GM23338 (cell line): ENCODE measurements at regions not wholly inside any gene's neighbourhood (a gene's known extent, or its start where the extent isn't known, plus 50 kb on each side); places are given as distances from the start of the nearest gene placed in this dataset.
"Not testable (repeated sequence)": the region's sequence is repeated elsewhere in the genome, so short reads cannot be mapped to it uniquely, and the experiment has no call there.

Source experiments
- ATAC-seq: fragments of 200-7000 bp; cut with Tn5 transposase; 3 replicates; pipeline ENCODE4 v1.9.1; 2020
- DNase-seq: peaks from one replicate; pipeline ENCODE4 v3.0.0-alpha.2; 2015; ENCODE audit warnings: low spot score
- H2AFZ ChIP-seq: fragments of 200-600 bp; sonication (generic); 2 replicates; pipeline ENCODE4 v1.8.0; 2016; ENCODE audit warnings: antibody characterized with exemption, mild to moderate bottlenecking, moderate library complexity
- H3F3A ChIP-seq: fragments of 200-600 bp; sonication (generic); replicated peaks from 2 replicates; pipeline ENCODE4 v1.8.0; 2017; ENCODE audit warnings: antibody characterized with exemption, mixed run types, low read depth
- H3K27ac ChIP-seq: fragments of 200-600 bp; sonication (generic); 2 replicates; pipeline ENCODE4 v1.6.1; 2016; ENCODE audit warnings: low read depth
- H3K27me3 ChIP-seq: fragments of 200-600 bp; sonication (generic); 2 replicates; pipeline ENCODE4 v1.8.0; 2016; ENCODE audit warnings: mild to moderate bottlenecking, mixed run types, moderate library complexity; ENCODE audit not compliant: insufficient read depth
- H3K36me3 ChIP-seq: fragments of 200-600 bp; sonication (generic); 2 replicates; pipeline ENCODE4 v1.8.0; 2016; ENCODE audit warnings: mild to moderate bottlenecking; ENCODE audit not compliant: insufficient read depth
- H3K4me1 ChIP-seq: fragments of 200-600 bp; sonication (generic); 2 replicates; pipeline ENCODE4 v1.8.0; 2016; ENCODE audit warnings: mild to moderate bottlenecking, moderate library complexity; ENCODE audit not compliant: insufficient read depth
- H3K4me2 ChIP-seq: fragments of 200-600 bp; sonication (generic); 2 replicates; pipeline ENCODE4 v1.7.1; 2017; ENCODE audit warnings: mixed run types
- H3K4me3 ChIP-seq: fragments of 200-600 bp; sonication (generic); 2 replicates; pipeline ENCODE4 v1.6.1; 2016; ENCODE audit warnings: mixed run types
- H3K79me2 ChIP-seq: fragments of 200-600 bp; sonication (generic); replicated peaks from 2 replicates; pipeline ENCODE4 v1.8.0; 2017; ENCODE audit warnings: mild to moderate bottlenecking; ENCODE audit not compliant: insufficient read depth
- H3K9me2 ChIP-seq: fragments of 200-600 bp; sonication (generic); 2 replicates; pipeline ENCODE4 v1.8.0; 2017; ENCODE audit not compliant: insufficient read depth
- H4K20me1 ChIP-seq: fragments of 200-600 bp; sonication (generic); replicated peaks from 2 replicates; pipeline ENCODE4 v1.8.0; 2017; ENCODE audit warnings: mild to moderate bottlenecking; ENCODE audit not compliant: insufficient read depth
- H3K27ac Mint-ChIP-seq: 2 replicates; pipeline ENCODE4 v1.8.0; 2020; ENCODE audit warnings: inconsistent platforms, mild to moderate bottlenecking, moderate library complexity, mixed read lengths
- H3K27me3 Mint-ChIP-seq: 3 replicates; pipeline ENCODE4 v1.8.0; 2022; ENCODE audit warnings: low read depth, mild to moderate bottlenecking, moderate library complexity, mixed read lengths, inconsistent platforms; ENCODE audit not compliant: insufficient read depth, poor library complexity
- H3K36me3 Mint-ChIP-seq: 3 replicates; pipeline ENCODE4 v1.8.0; 2021; ENCODE audit warnings: low read depth, mild to moderate bottlenecking, inconsistent platforms, moderate library complexity, mixed read lengths
- H3K4me1 Mint-ChIP-seq: 3 replicates; pipeline ENCODE4 v1.8.0; 2020; ENCODE audit warnings: mild to moderate bottlenecking, inconsistent platforms, mixed read lengths
- H3K4me3 Mint-ChIP-seq: 3 replicates; pipeline ENCODE4 v1.8.0; 2021; ENCODE audit warnings: moderate library complexity, mild to moderate bottlenecking, inconsistent platforms, mixed read lengths
- H3K9me3 Mint-ChIP-seq: 3 replicates; pipeline ENCODE4 v1.8.0; 2020; ENCODE audit warnings: moderate library complexity, mild to moderate bottlenecking, inconsistent platforms, mixed read lengths
- CREB1 ChIP-seq: fragments of 250-450 bp; sonication (Bioruptor Pico); IDR thresholded peaks from 2 replicates; pipeline ENCODE4 v1.5.0; 2020; ENCODE audit warnings: low read depth, mild to moderate bottlenecking, moderate library complexity
- JUNB ChIP-seq: IDR thresholded peaks from one replicate; pipeline ENCODE4 v1.6.1; 2016; ENCODE audit warnings: antibody characterized with exemption; ENCODE audit not compliant: unreplicated experiment
- NANOG ChIP-seq: IDR thresholded peaks from 2 replicates; pipeline ENCODE4 v1.6.1; 2016; ENCODE audit warnings: antibody characterized with exemption, borderline replicate concordance
- ZNF114 ChIP-seq: fragments of 250-450 bp; sonication (Bioruptor Pico); IDR thresholded peaks from 2 replicates; pipeline ENCODE4 v1.5.0; 2020; ENCODE audit warnings: mild to moderate bottlenecking, moderate library complexity
- ZNF331 ChIP-seq: fragments of 250-450 bp; sonication (Bioruptor Pico); IDR thresholded peaks from 2 replicates; pipeline ENCODE4 v1.5.0; 2020; ENCODE audit warnings: low read depth, mild to moderate bottlenecking, moderate library complexity
- ZNF462 ChIP-seq: fragments of 250-450 bp; sonication (Bioruptor Pico); IDR thresholded peaks from 2 replicates; pipeline ENCODE4 v1.5.0; 2020; ENCODE audit warnings: mild to moderate bottlenecking, moderate library complexity
- TF ChIP-seq, protein P1 (sequence below), 2 experiments: fragments of 200-600 bp in 1 of 2; sonication (generic) in 1 of 2; conservative IDR thresholded peaks; 2 replicates each; pipeline versions ENCODE4 v1.5.1 to v1.6.1; 2016 to 2017; ENCODE audit warnings: antibody characterized with exemption in 2 of 2, low read depth in 2 of 2, mild to moderate bottlenecking in 2 of 2, moderate library complexity in 1 of 2

DNA sequence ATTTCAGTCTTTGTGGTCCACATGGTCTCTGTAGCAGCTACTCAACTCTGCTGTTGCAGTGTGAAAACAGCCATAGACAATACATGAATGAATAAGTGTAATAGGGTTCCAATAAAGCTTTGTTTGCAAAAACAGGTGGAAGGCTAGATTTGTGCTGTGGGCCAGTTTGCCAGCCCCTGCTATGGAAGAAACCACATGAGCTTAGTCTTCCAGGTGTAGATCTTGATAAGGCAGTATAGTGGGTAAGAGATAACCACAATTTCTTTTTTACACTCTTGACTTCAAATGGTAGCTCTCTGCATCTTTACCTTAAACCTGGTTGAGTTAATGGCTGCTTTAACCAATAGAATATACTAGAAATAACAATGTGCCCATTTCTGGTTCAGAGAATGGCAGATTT lies 135.0 kb upstream of the PALS2 start (continued):
- TF ChIP-seq NANOG: no peak

DNA sequence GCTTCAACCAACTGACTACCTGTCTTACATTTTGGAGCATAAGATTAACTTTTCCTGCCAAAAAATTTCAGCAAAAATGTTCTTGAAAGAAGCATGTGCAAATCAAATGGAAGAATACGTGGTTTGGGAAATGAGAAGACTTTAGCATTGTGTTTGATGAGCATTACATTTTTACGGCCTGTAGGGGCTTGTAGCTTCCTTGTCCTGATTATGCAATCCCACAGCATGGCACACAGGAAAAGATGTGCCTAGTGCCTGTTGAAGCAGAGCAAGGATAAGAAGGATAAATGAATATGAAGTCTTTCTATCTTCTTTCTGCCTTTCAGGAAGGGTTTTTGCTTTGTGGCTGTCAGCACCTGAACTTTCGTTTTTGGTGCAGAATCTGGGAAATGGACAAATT lies 134.1 kb upstream of the PALS2 start:
- Mint-ChIP-seq H3K27me3 (peaks cover 14% of the 10 kb centered on the region), H3K4me1 (peaks cover 38% of the 10 kb centered on the region), H3K9me3 (peaks cover 23% of the 10 kb centered on the region), H3K36me3 (peaks cover 27% of the 10 kb centered on the region)
- not testable (repeated sequence) for DNase-seq, H3K27ac Mint-ChIP-seq, H3F3A ChIP-seq, H2AFZ ChIP-seq, H3K79me2 ChIP-seq, H3K9me2 ChIP-seq, H4K20me1 ChIP-seq, H3K4me3 Mint-ChIP-seq, H3K27ac ChIP-seq, H3K4me3 ChIP-seq, H3K4me2 ChIP-seq, H3K27me3 ChIP-seq, H3K36me3 ChIP-seq, ATAC-seq
- H3K4me1 ChIP-seq: peaks cover 41% of the 10 kb centered on the region

DNA sequence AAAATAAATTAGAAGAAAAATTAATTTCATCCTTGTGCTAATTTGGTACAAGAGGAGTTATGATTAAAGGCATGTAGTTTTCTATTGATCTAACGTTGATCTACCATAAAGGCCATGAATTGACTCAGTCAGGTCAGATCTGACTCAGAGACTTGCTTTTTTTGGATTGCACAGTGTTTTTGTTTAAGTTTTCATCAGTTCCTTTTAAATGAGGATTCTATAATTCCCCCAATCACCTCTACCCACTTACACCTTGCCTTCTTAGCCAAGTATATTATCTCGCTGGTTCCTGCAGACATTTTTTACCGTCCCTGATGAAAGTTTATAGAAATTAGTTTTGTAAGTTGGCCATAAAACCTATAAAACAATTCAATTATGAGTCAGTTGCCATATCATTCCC lies 132.4 kb upstream of the PALS2 start:
- no peaks in the 10 kb centered on the region for H4K20me1 ChIP-seq
- no peak for ATAC-seq
- H3K27me3 ChIP-seq: no peaks in the 10 kb centered on the region
- Mint-ChIP-seq H3K9me3 (peaks cover 21% of the 10 kb centered on the region), H3K27ac (no peak overlapping the region), H3K4me3 (no peak overlapping the region), H3K4me1 (peaks cover 20% of the 10 kb centered on the region), H3K36me3 (peaks cover 24% of the 10 kb centered on the region), H3K27me3 (peaks cover 5% of the 10 kb centered on the region)
- H3K27ac ChIP-seq: no peak overlapping the region
- peaks cover 31% of the 10 kb centered on the region for H3K4me1 ChIP-seq
- no peak for DNase-seq
- H3K79me2 ChIP-seq: no peaks in the 10 kb centered on the region
- H3K4me2 ChIP-seq: no peak overlapping the region
- no peaks in the 10 kb centered on the region for H3K36me3 ChIP-seq
- no peak for TF ChIP-seq ZNF114 (CRISPR knock-in tag)
- TF ChIP-seq, protein P1, sequence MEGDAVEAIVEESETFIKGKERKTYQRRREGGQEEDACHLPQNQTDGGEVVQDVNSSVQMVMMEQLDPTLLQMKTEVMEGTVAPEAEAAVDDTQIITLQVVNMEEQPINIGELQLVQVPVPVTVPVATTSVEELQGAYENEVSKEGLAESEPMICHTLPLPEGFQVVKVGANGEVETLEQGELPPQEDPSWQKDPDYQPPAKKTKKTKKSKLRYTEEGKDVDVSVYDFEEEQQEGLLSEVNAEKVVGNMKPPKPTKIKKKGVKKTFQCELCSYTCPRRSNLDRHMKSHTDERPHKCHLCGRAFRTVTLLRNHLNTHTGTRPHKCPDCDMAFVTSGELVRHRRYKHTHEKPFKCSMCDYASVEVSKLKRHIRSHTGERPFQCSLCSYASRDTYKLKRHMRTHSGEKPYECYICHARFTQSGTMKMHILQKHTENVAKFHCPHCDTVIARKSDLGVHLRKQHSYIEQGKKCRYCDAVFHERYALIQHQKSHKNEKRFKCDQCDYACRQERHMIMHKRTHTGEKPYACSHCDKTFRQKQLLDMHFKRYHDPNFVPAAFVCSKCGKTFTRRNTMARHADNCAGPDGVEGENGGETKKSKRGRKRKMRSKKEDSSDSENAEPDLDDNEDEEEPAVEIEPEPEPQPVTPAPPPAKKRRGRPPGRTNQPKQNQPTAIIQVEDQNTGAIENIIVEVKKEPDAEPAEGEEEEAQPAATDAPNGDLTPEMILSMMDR (conservative IDR thresholded peaks at IDR 0.05; ENCODE audit: low read depth in 2 of 2): no peak
- TF ChIP-seq CREB1 (CRISPR knock-in tag): no peak
- no peak for TF ChIP-seq JUNB
- no peaks in the 10 kb centered on the region for H3K9me2 ChIP-seq
- H3F3A ChIP-seq: no peaks in the 10 kb centered on the region
- H2AFZ ChIP-seq: no peak overlapping the region
- H3K4me3 ChIP-seq: no peak overlapping the region

DNA sequence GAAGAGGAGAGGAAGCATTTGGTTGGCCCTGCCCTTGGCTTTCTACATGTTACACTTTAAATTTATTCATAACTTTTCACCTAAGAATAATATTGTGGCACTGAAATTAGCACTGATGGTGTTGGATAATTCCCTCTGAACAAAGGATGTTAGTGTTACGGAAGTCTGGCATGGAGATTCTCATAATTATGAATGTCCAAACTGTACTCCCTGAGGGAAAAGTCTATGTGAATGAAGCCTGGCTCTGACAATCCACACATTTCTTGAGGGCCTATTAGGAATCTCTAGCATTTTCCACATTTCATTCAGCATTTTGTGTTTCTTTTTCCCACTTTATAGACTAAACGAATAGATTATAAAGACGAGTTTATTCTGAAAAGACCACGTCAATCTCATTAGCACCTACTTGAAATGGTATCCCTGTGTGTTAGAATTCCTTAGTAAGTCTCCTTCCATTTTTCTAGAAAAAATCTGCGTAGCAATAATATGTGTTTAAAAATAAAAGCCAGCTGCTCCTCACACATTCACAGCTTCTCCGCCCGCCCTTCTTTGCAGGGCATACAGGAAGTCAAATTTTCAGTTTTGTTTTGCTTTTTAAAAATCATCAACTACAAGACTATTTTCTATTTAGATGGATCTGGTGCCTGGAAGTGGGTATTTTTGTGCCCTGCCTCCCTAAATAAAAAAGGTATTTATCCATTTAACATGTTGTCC lies 131.8 kb upstream of the PALS2 start:
- no peaks in the 10 kb centered on the region for H3K27me3 ChIP-seq
- peaks cover 20% of the 10 kb centered on the region for H3K9me3 Mint-ChIP-seq
- H3K36me3 ChIP-seq: no peaks in the 10 kb centered on the region
- peaks cover 15% of the 10 kb centered on the region for H3K4me1 Mint-ChIP-seq
- H3K27me3 Mint-ChIP-seq: peaks cover 5% of the 10 kb centered on the region
- H3K4me3 ChIP-seq: no peak overlapping the region
- no peaks in the 10 kb centered on the region for H3F3A ChIP-seq
- H3K27ac Mint-ChIP-seq: no peak overlapping the region
- no peaks in the 10 kb centered on the region for H3K79me2 ChIP-seq
- no peak overlapping the region for H3K4me2 ChIP-seq
- H4K20me1 ChIP-seq: no peaks in the 10 kb centered on the region
- H2AFZ ChIP-seq: no peak overlapping the region
- ATAC-seq (no peak), DNase-seq (no peak)
- no peak overlapping the region for H3K27ac ChIP-seq
- H3K9me2 ChIP-seq: no peaks in the 10 kb centered on the region
- H3K36me3 Mint-ChIP-seq: peaks cover 22% of the 10 kb centered on the region
- peaks cover 26% of the 10 kb centered on the region for H3K4me1 ChIP-seq
- H3K4me3 Mint-ChIP-seq: no peak overlapping the region
- TF ChIP-seq ZNF462 (CRISPR knock-in tag): no peak
- TF ChIP-seq ZNF331 (CRISPR knock-in tag): no peak
